GM23248 (cell line): ENCODE measurements at regions not wholly inside any gene's neighbourhood (a gene's known extent, or its start where the extent isn't known, plus 50 kb on each side); places are given as distances from the start of the nearest gene placed in this dataset.
A peak's percentile ranks its signal among the peaks of the same experiment; 100 is the strongest.

Source experiments
- DNase-seq: peaks from one replicate; pipeline ENCODE4 v3.0.0-alpha.2; 2015
- H2AFZ ChIP-seq: fragments of 200-600 bp; sonication (generic); 2 replicates; pipeline ENCODE4 v1.6.1; 2016; ENCODE audit warnings: antibody characterized with exemption
- H3F3A ChIP-seq: fragments of 200-600 bp; sonication (generic); 2 replicates; pipeline ENCODE4 v1.6.1; 2016; ENCODE audit warnings: mild to moderate bottlenecking, antibody characterized with exemption, mixed run types; ENCODE audit not compliant: insufficient read depth
- H3K27ac ChIP-seq: fragments of 200-600 bp; sonication (generic); 2 replicates; pipeline ENCODE4 v1.5.1; 2016; ENCODE audit warnings: mild to moderate bottlenecking
- H3K27me3 ChIP-seq: fragments of 200-600 bp; sonication (generic); replicated peaks from 2 replicates; pipeline ENCODE4 v1.6.1; 2016; ENCODE audit warnings: mild to moderate bottlenecking; ENCODE audit not compliant: insufficient read depth
- H3K36me3 ChIP-seq: fragments of 200-600 bp; sonication (generic); 2 replicates; pipeline ENCODE4 v1.6.1; 2016; ENCODE audit warnings: low read depth, mild to moderate bottlenecking
- H3K4me1 ChIP-seq: fragments of 200-600 bp; sonication (generic); 2 replicates; pipeline ENCODE4 v1.6.1; 2016; ENCODE audit warnings: mild to moderate bottlenecking; ENCODE audit not compliant: insufficient read depth
- H3K4me2 ChIP-seq: fragments of 200-600 bp; sonication (generic); one replicate; pipeline ENCODE4 v1.6.1; 2016; ENCODE audit warnings: mild to moderate bottlenecking; ENCODE audit not compliant: unreplicated experiment
- H3K4me3 ChIP-seq: fragments of 200-600 bp; sonication (generic); 2 replicates; pipeline ENCODE4 v1.5.1; 2016; ENCODE audit warnings: mild to moderate bottlenecking
- H3K79me2 ChIP-seq: fragments of 200-600 bp; sonication (generic); 2 replicates; pipeline ENCODE4 v1.6.1; 2016; ENCODE audit warnings: mild to moderate bottlenecking; ENCODE audit not compliant: insufficient read depth
- H3K9ac ChIP-seq: fragments of 200-600 bp; sonication (generic); 2 replicates; pipeline ENCODE4 v1.6.1; 2016; ENCODE audit warnings: mild to moderate bottlenecking
- H3K9me2 ChIP-seq: fragments of 200-600 bp; sonication (generic); 2 replicates; pipeline ENCODE4 v1.6.1; 2016; ENCODE audit warnings: mixed run types, mild to moderate bottlenecking, moderate library complexity; ENCODE audit not compliant: insufficient read depth
- H3K9me3 ChIP-seq: fragments of 200-600 bp; sonication (generic); one replicate; pipeline ENCODE4 v1.6.1; 2017; ENCODE audit warnings: low read depth
- H4K20me1 ChIP-seq: fragments of 200-600 bp; sonication (generic); 2 replicates; pipeline ENCODE4 v1.6.0; 2016; ENCODE audit not compliant: insufficient read depth
- EZH2 ChIP-seq: fragments of 200-600 bp; sonication (generic); IDR thresholded peaks from 2 replicates; pipeline ENCODE4 v1.6.1; 2018; ENCODE audit warnings: antibody characterized with exemption, mild to moderate bottlenecking; ENCODE audit not compliant: insufficient read depth, poor library complexity, severe bottlenecking
- EZH2phosphoT487 ChIP-seq: fragments of 200-600 bp; sonication (generic); IDR thresholded peaks from 2 replicates; pipeline ENCODE4 v1.6.1; 2018; ENCODE audit warnings: antibody characterized with exemption, moderate library complexity, mild to moderate bottlenecking, low read depth; ENCODE audit not compliant: insufficient read depth
- WGBS, 2 experiments: methylation state at CpG; one replicate each; pipeline ENCODE4 v1.1.6; 2015 to 2017; ENCODE audit warnings: low lambda C conversion rate in 2 of 2, low coverage in 1 of 2; ENCODE audit errors: missing lambda C conversion rate in 2 of 2; 5-methylcytosine and 5-hydroxymethylcytosine counted together
- in situ Hi-C: fragments of 300-500 bp; cut with MboI; formaldehyde crosslinking; loops from 2 replicates; pipeline ENCODE4 v1.15.0; 2020

- no peaks in the 10 kb centered on the region for H3K9me3 ChIP-seq
- no peaks in the 10 kb centered on the region for H3K79me2 ChIP-seq
- no peaks in the 10 kb centered on the region for H3K27me3 ChIP-seq
- in situ Hi-C loops = no loop called here
- TF ChIP-seq EZH2 (no peak), EZH2phosphoT487 (no peak)
- H3K4me3 ChIP-seq = no peak overlapping the region
- H4K20me1 ChIP-seq = no peaks in the 10 kb centered on the region
- peaks cover 55% of the 10 kb centered on the region for H3K4me1 ChIP-seq
- WGBS, 2 experiments = 97 to 98% methylated on average over 4 of the region's 4 CpGs
- H3F3A ChIP-seq = peaks cover 54% of the 10 kb centered on the region
- H3K9ac ChIP-seq = no peak overlapping the region
- H3K27ac ChIP-seq = no peak overlapping the region
- H3K4me2 ChIP-seq = no peak overlapping the region
- no peaks in the 10 kb centered on the region for H3K9me2 ChIP-seq
- H2AFZ ChIP-seq = no peak overlapping the region
- no peak for DNase-seq
- H3K36me3 ChIP-seq = no peaks in the 10 kb centered on the region
Observed at GRCh38 chr2:234676109-234676782, 179.4 kb upstream of the ARL4C start.

- TF ChIP-seq EZH2phosphoT487 = no peak
- TF ChIP-seq EZH2 = no peak
- H3K27me3 ChIP-seq = no peaks in the 10 kb centered on the region
- H3K27ac ChIP-seq = peak overlapping the region; percentile 73
- H3K4me1 ChIP-seq = peaks cover 56% of the 10 kb centered on the region
- peak overlapping the region; percentile 44 for H3K4me3 ChIP-seq
- peak overlapping the region; percentile 35 for H3K9ac ChIP-seq
- 0 to 3% methylated on average over 3 of the region's 3 CpGs for WGBS, 2 experiments
- peak overlapping the region; percentile 74 for H3K4me2 ChIP-seq
- peaks cover 43% of the 10 kb centered on the region for H3F3A ChIP-seq
- H3K79me2 ChIP-seq = no peaks in the 10 kb centered on the region
- H3K9me2 ChIP-seq = no peaks in the 10 kb centered on the region
- H4K20me1 ChIP-seq = no peaks in the 10 kb centered on the region
- DNase-seq = peak; percentile 74
- H3K9me3 ChIP-seq = no peaks in the 10 kb centered on the region
- no peaks in the 10 kb centered on the region for H3K36me3 ChIP-seq
- peak overlapping the region; percentile 68 for H2AFZ ChIP-seq
- in situ Hi-C loops = no loop called here
Observed at GRCh38 chr2:234674781-234675201, 177.9 kb upstream of the ARL4C start.

- in situ Hi-C loops = no loop called here
- Histone ChIP-seq H3K36me3 (no peaks in the 10 kb centered on the region), H4K20me1 (no peaks in the 10 kb centered on the region), H2AFZ (peak overlapping the region; percentile 68; the same call in 1 of the 2 replicates), H3K9me2 (peaks cover 3% of the 10 kb centered on the region; the same call in 1 of the 2 replicates), H3F3A (peaks cover 37% of the 10 kb centered on the region), H3K4me3 (peak overlapping the region; percentile 44), H3K27ac (peak overlapping the region; percentile 73), H3K9me3 (no peaks in the 10 kb centered on the region), H3K27me3 (no peaks in the 10 kb centered on the region), H3K79me2 (no peaks in the 10 kb centered on the region), H3K4me1 (peaks cover 52% of the 10 kb centered on the region), H3K4me2 (peak overlapping the region; percentile 74), H3K9ac (peak overlapping the region; percentile 35; the same call in 1 of the 2 replicates)
- peak; percentile 37 for DNase-seq
- 50 to 59% methylated on average over 1 of the region's 1 CpG for WGBS, 2 experiments
- TF ChIP-seq EZH2phosphoT487 (no peak), EZH2 (no peak)
Observed at GRCh38 chr2:234673961-234674759, 177.3 kb upstream of the ARL4C start.

DNA sequence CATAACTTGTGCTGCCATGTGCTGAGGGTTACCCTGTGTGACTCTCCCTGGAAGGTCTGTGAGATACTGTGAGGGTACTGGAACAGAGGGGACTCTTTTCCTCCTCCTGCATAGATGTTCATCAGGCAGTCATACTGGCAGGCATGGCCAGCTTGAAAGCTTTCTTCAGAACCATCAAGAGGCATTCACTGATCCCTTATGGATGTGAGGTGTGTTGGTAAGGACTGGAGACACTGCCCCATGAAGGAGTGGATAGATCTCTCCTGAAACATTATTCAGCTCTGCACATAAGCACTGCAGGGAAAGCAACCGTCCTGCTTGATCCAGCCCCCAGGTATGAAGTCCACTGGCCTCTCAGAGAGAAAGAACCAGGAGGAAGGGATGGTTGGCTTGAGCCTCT, 176.6 kb upstream of the ARL4C start:
- peaks cover 30% of the 10 kb centered on the region for H3F3A ChIP-seq
- H3K4me3 ChIP-seq = no peak overlapping the region
- H3K9me2 ChIP-seq = peaks cover 3% of the 10 kb centered on the region; the same call in 1 of the 2 replicates
- DNase-seq = no peak
- H3K9ac ChIP-seq = no peak overlapping the region
- no peaks in the 10 kb centered on the region for H3K36me3 ChIP-seq
- H3K4me1 ChIP-seq = peaks cover 45% of the 10 kb centered on the region
- H3K79me2 ChIP-seq = no peaks in the 10 kb centered on the region
- H3K27ac ChIP-seq = no peak overlapping the region
- WGBS, 2 experiments = 100% methylated on average over 1 of the region's 1 CpG
- TF ChIP-seq EZH2 (no peak), EZH2phosphoT487 (no peak)
- in situ Hi-C loops = no loop called here
- H4K20me1 ChIP-seq = no peaks in the 10 kb centered on the region
- H2AFZ ChIP-seq = no peak overlapping the region
- H3K9me3 ChIP-seq = no peaks in the 10 kb centered on the region
- no peak overlapping the region for H3K4me2 ChIP-seq
- H3K27me3 ChIP-seq = no peaks in the 10 kb centered on the region
